Progenitor cell of endocrine pancreas (in vitro differentiated cells): ENCODE measurements at regions not wholly inside any gene's neighbourhood (a gene's known extent, or its start where the extent isn't known, plus 50 kb on each side); places are given as distances from the start of the nearest gene placed in this dataset.
A peak's percentile ranks its signal among the peaks of the same experiment; 100 is the strongest.

Source experiments
- DNase-seq: peaks from one replicate; pipeline ENCODE4 v3.0.0; 2021; ENCODE audit warnings: low spot score; ENCODE audit not compliant: unreplicated experiment
- H3K27ac Mint-ChIP-seq: 2 replicates; pipeline ENCODE4 v1.8.0; 2021; ENCODE audit warnings: mild to moderate bottlenecking, moderate library complexity, mixed read lengths
- H3K27me3 Mint-ChIP-seq: 2 replicates; pipeline ENCODE4 v1.8.0; 2021; ENCODE audit warnings: mixed read lengths
- H3K36me3 Mint-ChIP-seq: 2 replicates; pipeline ENCODE4 v1.8.0; 2022; ENCODE audit warnings: mixed read lengths; ENCODE audit not compliant: insufficient read depth
- H3K4me1 Mint-ChIP-seq: 2 replicates; pipeline ENCODE4 v1.8.0; 2021; ENCODE audit warnings: low read depth, mixed read lengths
- H3K4me3 Mint-ChIP-seq: 2 replicates; pipeline ENCODE4 v1.8.0; 2021; ENCODE audit warnings: low read depth, mild to moderate bottlenecking, moderate library complexity, mixed read lengths
- H3K9me3 Mint-ChIP-seq: 2 replicates; pipeline ENCODE4 v1.8.0; 2021; ENCODE audit warnings: low read depth, mixed read lengths
- TF ChIP-seq, protein P1 (sequence below): fragments of 200-600 bp; sonication (generic); IDR thresholded peaks from one replicate; pipeline ENCODE4 v1.5.0; 2021; ENCODE audit warnings: antibody characterized with exemption, mild to moderate bottlenecking; ENCODE audit not compliant: unreplicated experiment

GRCh38 chr2:193505620-193506019 is 1310.9 kb upstream of the TMEFF2 start:
- H3K9me3 Mint-ChIP-seq, result peaks cover 2% of the 10 kb centered on the region
- peaks cover 1% of the 10 kb centered on the region for H3K36me3 Mint-ChIP-seq
- TF ChIP-seq, protein P1, sequence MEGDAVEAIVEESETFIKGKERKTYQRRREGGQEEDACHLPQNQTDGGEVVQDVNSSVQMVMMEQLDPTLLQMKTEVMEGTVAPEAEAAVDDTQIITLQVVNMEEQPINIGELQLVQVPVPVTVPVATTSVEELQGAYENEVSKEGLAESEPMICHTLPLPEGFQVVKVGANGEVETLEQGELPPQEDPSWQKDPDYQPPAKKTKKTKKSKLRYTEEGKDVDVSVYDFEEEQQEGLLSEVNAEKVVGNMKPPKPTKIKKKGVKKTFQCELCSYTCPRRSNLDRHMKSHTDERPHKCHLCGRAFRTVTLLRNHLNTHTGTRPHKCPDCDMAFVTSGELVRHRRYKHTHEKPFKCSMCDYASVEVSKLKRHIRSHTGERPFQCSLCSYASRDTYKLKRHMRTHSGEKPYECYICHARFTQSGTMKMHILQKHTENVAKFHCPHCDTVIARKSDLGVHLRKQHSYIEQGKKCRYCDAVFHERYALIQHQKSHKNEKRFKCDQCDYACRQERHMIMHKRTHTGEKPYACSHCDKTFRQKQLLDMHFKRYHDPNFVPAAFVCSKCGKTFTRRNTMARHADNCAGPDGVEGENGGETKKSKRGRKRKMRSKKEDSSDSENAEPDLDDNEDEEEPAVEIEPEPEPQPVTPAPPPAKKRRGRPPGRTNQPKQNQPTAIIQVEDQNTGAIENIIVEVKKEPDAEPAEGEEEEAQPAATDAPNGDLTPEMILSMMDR, result no peak
- no peak overlapping the region for H3K4me3 Mint-ChIP-seq
- no peaks in the 10 kb centered on the region for H3K27me3 Mint-ChIP-seq
- no peak overlapping the region for H3K27ac Mint-ChIP-seq
- no peak for DNase-seq
- H3K4me1 Mint-ChIP-seq, result peaks cover 18% of the 10 kb centered on the region

GRCh38 chr2:193502363-193503035 is 1307.8 kb upstream of the TMEFF2 start:
- H3K27ac Mint-ChIP-seq, result peak overlapping the region; percentile 88
- H3K36me3 Mint-ChIP-seq, result peaks cover 1% of the 10 kb centered on the region
- H3K4me3 Mint-ChIP-seq, result peak overlapping the region; percentile 81
- H3K27me3 Mint-ChIP-seq, result no peaks in the 10 kb centered on the region
- H3K9me3 Mint-ChIP-seq, result peaks cover 2% of the 10 kb centered on the region
- TF ChIP-seq, protein P1, result peak; percentile 63
- peaks cover 18% of the 10 kb centered on the region for H3K4me1 Mint-ChIP-seq
- peak; percentile 59 for DNase-seq

GRCh38 chr2:193496786-193497185 is 1302.1 kb upstream of the TMEFF2 start:
- Mint-ChIP-seq H3K9me3 (peaks cover 2% of the 10 kb centered on the region), H3K27ac (no peak overlapping the region), H3K4me3 (no peak overlapping the region)

GRCh38 chr2:193482557-193482956 is 1287.8 kb upstream of the TMEFF2 start:
- DNase-seq, result no peak
- Mint-ChIP-seq H3K36me3 (no peaks in the 10 kb centered on the region), H3K27me3 (no peaks in the 10 kb centered on the region), H3K4me1 (no peaks in the 10 kb centered on the region), H3K27ac (no peak overlapping the region), H3K4me3 (no peak overlapping the region), H3K9me3 (no peaks in the 10 kb centered on the region)
- TF ChIP-seq, protein P1, result no peak

More at GRCh38 chr2:193496786-193497185, 1302.1 kb upstream of the TMEFF2 start:
- Mint-ChIP-seq H3K4me1 (no peaks in the 10 kb centered on the region), H3K36me3 (no peaks in the 10 kb centered on the region), H3K27me3 (no peaks in the 10 kb centered on the region)
- TF ChIP-seq, protein P1, result no peak
- DNase-seq, result no peak

DNA sequence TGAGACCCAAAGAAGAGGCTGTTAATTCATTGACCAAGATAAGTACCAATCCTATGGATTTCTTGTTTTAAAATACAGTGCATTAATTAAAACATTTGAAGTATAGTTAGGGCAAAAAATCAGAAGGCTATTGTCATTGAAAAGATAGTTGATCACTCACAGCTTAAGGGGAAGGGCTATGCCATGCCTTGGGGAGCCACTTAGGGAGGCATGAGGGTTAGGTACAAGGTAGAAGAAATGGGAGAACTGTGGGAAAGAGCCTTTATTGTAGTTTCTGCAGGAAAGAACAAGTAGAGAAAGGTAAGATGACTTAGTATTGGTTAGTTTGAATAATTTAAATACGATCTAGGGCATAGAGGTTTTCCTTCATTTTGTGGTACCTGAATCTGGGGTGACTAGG is 1285.5 kb upstream of the TMEFF2 start:
- Mint-ChIP-seq H3K9me3 (no peaks in the 10 kb centered on the region), H3K27ac (no peak overlapping the region), H3K27me3 (no peaks in the 10 kb centered on the region), H3K36me3 (no peaks in the 10 kb centered on the region), H3K4me3 (no peak overlapping the region), H3K4me1 (no peaks in the 10 kb centered on the region)
- TF ChIP-seq, protein P1, result no peak
- no peak for DNase-seq
